ENCODE measurements at regions not wholly inside any gene's neighbourhood (a gene's known extent, or its start where the extent isn't known, plus 50 kb on each side); places are given as distances from the start of the nearest gene placed in this dataset.

- TF ChIP-seq POLR2A (IDR thresholded peaks at IDR 0.05; ENCODE audit: low read length) (no peak), GATA1 (IDR thresholded peaks at IDR 0.05; ENCODE audit: low read depth, low read length) (no peak)
Measured at GRCh38 chr13:34003656-34004055, 185.7 kb downstream of the RFC3 start.

Data from erythroblast (primary cell).